PC-3 (cell line): ENCODE measurements at regions not wholly inside any gene's neighbourhood (a gene's known extent, or its start where the extent isn't known, plus 50 kb on each side); places are given as distances from the start of the nearest gene placed in this dataset.

ENCODE experiments used
- ATAC-seq: fragments of 200-7000 bp; cut with Tn5 transposase; 2 replicates; pipeline ENCODE4 v1.9.1; 2020; ENCODE audit warnings: mild to moderate bottlenecking, moderate library complexity
- BruUV-seq: library from RNA; stranded (reverse); fragments of 400-500 nt; replicated peaks from 2 replicates; lab custom pipeline; 2021; lab: Mats Ljungman, UMichigan
- CTCF ChIA-PET: fragments of 300-600 bp; sonication (Branson Sonifier 250); formaldehyde crosslinking; loops from one replicate; lab custom pipeline; 2022; ENCODE audit warnings: antibody characterized with exemption; lab: Charles Lee
- POLR2A ChIA-PET: fragments of 300-600 bp; sonication (Branson Sonifier 250); formaldehyde crosslinking; loops from one replicate; lab custom pipeline; 2022; ENCODE audit warnings: antibody characterized with exemption; ENCODE audit not compliant: unreplicated experiment; lab: Charles Lee
- DNase-seq: peaks from one replicate; pipeline ENCODE4 v3.0.0-alpha.2; 2015
- H2AFZ ChIP-seq: fragments of 300-600 bp; sonication (generic); 2 replicates; pipeline ENCODE4 v1.6.0; 2016; ENCODE audit warnings: antibody characterized with exemption, low read length
- H3F3A ChIP-seq: fragments of 300-600 bp; sonication (generic); one replicate; pipeline ENCODE4 v1.6.0; 2017; ENCODE audit warnings: antibody characterized with exemption, low read length, control low read depth, mild to moderate bottlenecking; ENCODE audit not compliant: unreplicated experiment
- H3K27ac ChIP-seq: fragments of 300-600 bp; sonication (generic); 2 replicates; pipeline ENCODE4 v1.5.1; 2016; ENCODE audit warnings: mild to moderate bottlenecking, low read length
- H3K27me3 ChIP-seq: fragments of 300-600 bp; sonication (generic); 2 replicates; pipeline ENCODE4 v1.6.1; 2016; ENCODE audit warnings: low read length, mixed read lengths
- H3K36me3 ChIP-seq: fragments of 300-600 bp; sonication (generic); 2 replicates; pipeline ENCODE4 v1.6.1; 2016; ENCODE audit warnings: low read depth, mixed run types, low read length, mixed read lengths
- H3K4me1 ChIP-seq: fragments of 300-600 bp; sonication (generic); 2 replicates; pipeline ENCODE4 v1.5.1; 2016; ENCODE audit warnings: low read length; ENCODE audit not compliant: insufficient read depth
- H3K4me2 ChIP-seq: fragments of 300-600 bp; sonication (generic); 2 replicates; pipeline ENCODE4 v1.6.0; 2016; ENCODE audit warnings: low read length
- H3K4me3 ChIP-seq: fragments of 300-600 bp; sonication (generic); 2 replicates; pipeline ENCODE4 v1.5.1; 2016; ENCODE audit warnings: mild to moderate bottlenecking, low read length, mixed read lengths
- H3K79me2 ChIP-seq: fragments of 300-600 bp; sonication (generic); 2 replicates; pipeline ENCODE4 v1.6.1; 2017; ENCODE audit warnings: low read length, mixed read lengths
- H3K9ac ChIP-seq: fragments of 300-600 bp; sonication (generic); 2 replicates; pipeline ENCODE4 v1.6.0; 2016; ENCODE audit warnings: mild to moderate bottlenecking, low read length
- H3K9me2 ChIP-seq: fragments of 300-600 bp; sonication (generic); replicated peaks from 2 replicates; pipeline ENCODE4 v1.6.1; 2016; ENCODE audit warnings: mixed run types, low read length, mixed read lengths
- H3K9me3 ChIP-seq: fragments of 300-600 bp; sonication (generic); 2 replicates; pipeline ENCODE4 v1.6.1; 2016; ENCODE audit warnings: low read length, mixed read lengths
- H4K20me1 ChIP-seq: fragments of 300-600 bp; sonication (generic); 2 replicates; pipeline ENCODE4 v1.6.1; 2016; ENCODE audit warnings: low read length, mixed read lengths
- CTCF ChIP-seq: fragments of 300-600 bp; sonication (generic); conservative IDR thresholded peaks from 2 replicates; pipeline ENCODE4 v1.5.1; 2017; ENCODE audit warnings: antibody characterized with exemption, low read depth, mild to moderate bottlenecking, low read length
- EZH2 ChIP-seq: fragments of 300-600 bp; sonication (generic); IDR thresholded peaks from one replicate; pipeline ENCODE4 v1.6.1; 2017; ENCODE audit warnings: antibody characterized with exemption, mild to moderate bottlenecking, low read length; ENCODE audit not compliant: unreplicated experiment
- EZH2phosphoT487 ChIP-seq: fragments of 300-600 bp; sonication (generic); IDR thresholded peaks from 2 replicates; pipeline ENCODE4 v1.6.1; 2018; ENCODE audit warnings: mild to moderate bottlenecking, antibody characterized with exemption, low read length, borderline replicate concordance
- intact Hi-C: fragments of 100-400 bp; cut with micrococcal nuclease; formaldehyde crosslinking; loops from 2 replicates; pipeline ENCODE4 v1.9.0; 2023

- intact Hi-C loops, result loop anchor here (5.0 to 10.0 kb wide), 2 partner anchors 201 to 326 kb away; no protein-coding TSS in a partner anchor
- ATAC-seq (peak; percentile 46), DNase-seq (peak; percentile 45)
- peaks cover 97% of the 10 kb centered on the region for H3K79me2 ChIP-seq
- H3K9ac ChIP-seq, result no peak overlapping the region
- no peaks in the 10 kb centered on the region for H4K20me1 ChIP-seq
- H2AFZ ChIP-seq, result no peak overlapping the region
- no peak for TF ChIP-seq EZH2phosphoT487
- TF ChIP-seq CTCF, result peak; percentile 51; the same call in 1 of the 2 replicates
- TF ChIP-seq EZH2, result no peak
- peak overlapping the region; percentile 81; the same call in 1 of the 2 replicates for H3K27ac ChIP-seq
- peaks cover 58% of the 10 kb centered on the region for H3K36me3 ChIP-seq
- BruUV-seq, result no TSS peak
- H3K9me3 ChIP-seq, result no peaks in the 10 kb centered on the region
- peaks cover 76% of the 10 kb centered on the region for H3K4me1 ChIP-seq
- peaks cover 4% of the 10 kb centered on the region for H3F3A ChIP-seq
- ChIA-PET CTCF (no interaction called here), POLR2A (no interaction called here)
- no peaks in the 10 kb centered on the region for H3K9me2 ChIP-seq
- H3K4me3 ChIP-seq, result no peak overlapping the region
- no peaks in the 10 kb centered on the region for H3K27me3 ChIP-seq
- H3K4me2 ChIP-seq, result peak overlapping the region; percentile 40; the same call in 1 of the 2 replicates
These were observed 642.8 kb upstream of the DIPK2B start for GRCh38 chrX:45843518-45843917.

DNA sequence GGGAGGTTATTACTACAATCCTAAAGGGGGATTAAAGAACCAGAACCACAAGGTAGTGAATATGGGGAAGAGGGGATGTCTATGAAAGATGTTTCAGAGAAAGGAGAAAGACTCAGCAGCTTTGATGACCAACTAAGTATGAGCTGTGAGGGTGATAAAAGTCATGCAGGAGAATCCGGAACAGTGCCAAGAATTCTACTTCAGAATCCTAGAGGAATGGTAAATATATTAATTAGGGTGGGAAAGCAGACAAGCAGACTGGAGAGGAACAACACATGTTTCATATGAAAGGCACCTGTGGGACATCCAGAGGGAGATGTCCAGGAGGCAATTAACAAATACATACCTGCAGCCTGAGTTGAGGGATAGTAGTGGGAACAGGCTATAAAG, 642.2 kb upstream of the DIPK2B start:
- intact Hi-C loops, result loop anchor here (5.0 to 10.0 kb wide), 2 partner anchors 202 to 326 kb away; no protein-coding TSS in a partner anchor
- no peak overlapping the region for H3K9ac ChIP-seq
- no peaks in the 10 kb centered on the region for H4K20me1 ChIP-seq
- H3K27ac ChIP-seq, result peak overlapping the region; percentile 81
- no peak overlapping the region for H3K4me3 ChIP-seq
- H3F3A ChIP-seq, result peaks cover 4% of the 10 kb centered on the region
- no peaks in the 10 kb centered on the region for H3K9me2 ChIP-seq
- peaks cover 54% of the 10 kb centered on the region for H3K36me3 ChIP-seq
- H3K27me3 ChIP-seq, result no peaks in the 10 kb centered on the region
- H3K9me3 ChIP-seq, result no peaks in the 10 kb centered on the region
- H3K79me2 ChIP-seq, result peaks cover 98% of the 10 kb centered on the region
- POLR2A ChIA-PET, result no interaction called here
- CTCF ChIA-PET, result no interaction called here
- no TSS peak for BruUV-seq
- no peak overlapping the region for H2AFZ ChIP-seq
- H3K4me1 ChIP-seq, result peaks cover 72% of the 10 kb centered on the region
- DNase-seq (peak; percentile 36), ATAC-seq (peak; percentile 22; the same call in 1 of the 2 replicates)
- H3K4me2 ChIP-seq, result peak overlapping the region; percentile 40; the same call in 1 of the 2 replicates
- TF ChIP-seq EZH2, result no peak
- TF ChIP-seq EZH2phosphoT487, result no peak
- TF ChIP-seq CTCF, result no peak

GRCh38 chrX:45842207-45842925, 641.7 kb upstream of the DIPK2B start:
- no peaks in the 10 kb centered on the region for H4K20me1 ChIP-seq
- H3K9ac ChIP-seq, result no peak overlapping the region
- no peaks in the 10 kb centered on the region for H3K9me3 ChIP-seq
- ATAC-seq (no peak), DNase-seq (no peak)
- intact Hi-C loops, result loop anchor here (5.0 to 10.0 kb wide), 2 partner anchors 202 to 325 kb away; no protein-coding TSS in a partner anchor
- peaks cover 48% of the 10 kb centered on the region for H3K36me3 ChIP-seq
- POLR2A ChIA-PET, result no interaction called here
- no peak overlapping the region for H3K4me3 ChIP-seq
- BruUV-seq, result no TSS peak
- peak overlapping the region; percentile 59; the same call in 1 of the 2 replicates for H3K4me2 ChIP-seq
- no peak for TF ChIP-seq CTCF
- no peak for TF ChIP-seq EZH2phosphoT487
- no peak for TF ChIP-seq EZH2
- peak overlapping the region; percentile 81 for H3K27ac ChIP-seq
- H3F3A ChIP-seq, result peaks cover 4% of the 10 kb centered on the region
- no peak overlapping the region for H2AFZ ChIP-seq
- CTCF ChIA-PET, result no interaction called here
- H3K9me2 ChIP-seq, result no peaks in the 10 kb centered on the region
- H3K79me2 ChIP-seq, result peaks cover 98% of the 10 kb centered on the region
- H3K4me1 ChIP-seq, result peaks cover 67% of the 10 kb centered on the region
- no peaks in the 10 kb centered on the region for H3K27me3 ChIP-seq
